ENCODE measurements at regions not wholly inside any gene's neighbourhood (a gene's known extent, or its start where the extent isn't known, plus 50 kb on each side); places are given as distances from the start of the nearest gene placed in this dataset.

- TF ChIP-seq MXD4 (CRISPR knock-in tag; IDR thresholded peaks at IDR 0.05; ENCODE audit: borderline replicate concordance) (no peak), NFYB (CRISPR knock-in tag; conservative IDR thresholded peaks at IDR 0.05; ENCODE audit: low read depth) (no peak), CTCF (IDR thresholded peaks at IDR 0.05) (no peak), CREB1 (CRISPR knock-in tag; IDR thresholded peaks at IDR 0.05) (no peak), MLX (CRISPR knock-in tag; IDR thresholded peaks at IDR 0.05) (no peak), ESRRA (CRISPR knock-in tag; IDR thresholded peaks at IDR 0.05; ENCODE audit: borderline replicate concordance) (no peak)
Measured at GRCh38 chr21:22764222-22764621, 1766.0 kb downstream of the NCAM2 start.

All from WTC11 (cell line).